ENCODE measurements at regions not wholly inside any gene's neighbourhood (a gene's known extent, or its start where the extent isn't known, plus 50 kb on each side); places are given as distances from the start of the nearest gene placed in this dataset.

GRCh38 chr5:68161156-68161555, 54.4 kb upstream of the PIK3R1 start:
- no peak for DNase-seq

- DNase-seq, result no peak
Observed at GRCh38 chr5:68159224-68159951, 56.2 kb upstream of the PIK3R1 start.

DNA sequence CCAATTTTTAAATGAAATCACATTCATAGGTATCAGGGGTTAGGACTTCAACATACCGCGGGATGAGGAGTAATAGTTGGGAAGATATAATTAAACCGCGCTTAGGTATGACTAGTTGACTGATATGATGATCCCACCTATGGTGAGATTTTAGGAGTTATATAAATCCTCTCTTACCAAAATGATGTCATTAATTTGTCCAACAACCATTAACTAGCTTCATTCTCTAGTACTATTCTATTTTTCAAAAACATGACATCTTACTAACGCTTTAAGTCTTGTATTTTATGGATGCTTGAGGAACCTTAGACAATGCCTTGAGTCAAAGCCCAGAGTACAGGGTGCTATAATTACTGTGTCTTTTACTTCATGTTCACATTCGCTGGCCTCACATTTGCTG, 59.6 kb upstream of the PIK3R1 start:
- DNase-seq, result no peak

DNA sequence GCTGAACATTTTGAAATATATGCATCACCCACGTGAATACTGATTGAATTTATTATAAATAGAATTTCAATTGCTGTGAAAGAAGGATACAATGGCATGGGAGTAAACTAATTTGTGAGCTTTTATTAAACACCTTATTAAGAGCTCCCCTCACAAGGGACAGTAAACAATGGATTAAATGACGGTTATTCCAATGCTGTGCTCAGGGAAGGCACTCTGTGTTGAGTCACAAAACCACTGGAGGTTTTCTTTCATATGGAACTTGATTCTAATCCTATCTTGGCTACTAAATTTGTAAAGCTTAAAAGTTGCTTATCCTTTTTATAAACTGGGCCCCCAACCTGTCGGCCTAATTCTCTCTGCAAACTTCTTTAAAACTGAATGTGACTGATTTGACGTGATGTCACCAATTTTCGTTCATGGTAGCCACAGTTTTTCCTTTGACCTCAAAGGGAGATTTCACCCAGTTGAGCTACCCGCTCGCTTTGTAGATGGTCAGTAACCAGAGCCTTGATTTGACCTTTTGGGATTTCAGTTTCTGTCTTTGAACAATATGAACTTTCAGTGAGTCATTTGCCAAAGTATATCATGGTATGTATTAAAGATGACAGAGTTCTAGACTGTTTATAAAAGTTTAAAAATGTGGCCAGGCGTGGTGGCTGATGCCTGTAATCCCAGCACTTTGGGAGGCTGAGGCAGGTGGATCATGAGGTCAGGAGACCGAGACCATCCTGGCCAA, 61.3 kb upstream of the PIK3R1 start:
- no peak for DNase-seq

- DNase-seq, result no peak
Observed at GRCh38 chr5:68151812-68152211, 63.7 kb upstream of the PIK3R1 start.

DNA sequence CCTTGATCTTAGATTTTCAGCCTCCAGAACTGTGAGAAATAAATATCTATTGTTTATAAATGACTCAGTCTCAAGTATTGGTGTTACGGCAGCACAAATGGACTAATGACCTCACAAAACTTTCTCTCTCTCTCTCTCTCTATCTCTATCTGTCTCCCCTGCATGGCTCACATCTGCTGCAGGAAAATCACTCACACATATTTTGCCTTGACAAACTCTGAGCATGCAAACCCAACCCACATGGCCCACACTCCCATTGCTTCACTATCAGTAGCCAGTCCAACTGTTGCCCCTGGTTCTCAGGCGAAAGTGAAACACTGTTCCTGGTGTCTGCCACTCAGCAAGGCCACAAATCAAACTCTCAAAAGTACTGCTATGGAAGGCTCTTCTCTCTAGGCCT, 66.4 kb upstream of the PIK3R1 start:
- DNase-seq, result no peak

- no peak for DNase-seq
Observed at GRCh38 chr5:68148096-68148495, 67.5 kb upstream of the PIK3R1 start.

- DNase-seq, result no peak
Observed at GRCh38 chr5:68147659-68148058, 67.9 kb upstream of the PIK3R1 start.

DNA sequence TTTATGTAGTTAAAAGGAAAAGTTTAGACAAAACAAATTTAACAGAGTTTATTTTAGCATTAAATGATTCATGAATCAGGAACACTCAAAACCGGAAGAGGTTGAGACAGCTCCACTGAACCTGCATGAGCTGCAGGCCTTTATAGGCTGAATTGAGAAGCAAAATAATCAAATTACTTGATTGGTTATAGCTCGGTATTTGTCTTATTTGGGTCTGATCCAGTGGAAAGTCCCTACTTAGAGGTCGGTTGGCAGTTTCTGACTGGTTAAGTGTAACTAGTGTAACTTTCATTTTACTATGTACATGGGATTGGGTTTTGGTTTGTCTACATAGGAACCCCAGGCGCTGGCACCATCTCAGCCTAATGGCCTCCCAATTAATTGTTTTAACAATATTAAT, 74.1 kb upstream of the PIK3R1 start:
- DNase-seq, result no peak

DNA sequence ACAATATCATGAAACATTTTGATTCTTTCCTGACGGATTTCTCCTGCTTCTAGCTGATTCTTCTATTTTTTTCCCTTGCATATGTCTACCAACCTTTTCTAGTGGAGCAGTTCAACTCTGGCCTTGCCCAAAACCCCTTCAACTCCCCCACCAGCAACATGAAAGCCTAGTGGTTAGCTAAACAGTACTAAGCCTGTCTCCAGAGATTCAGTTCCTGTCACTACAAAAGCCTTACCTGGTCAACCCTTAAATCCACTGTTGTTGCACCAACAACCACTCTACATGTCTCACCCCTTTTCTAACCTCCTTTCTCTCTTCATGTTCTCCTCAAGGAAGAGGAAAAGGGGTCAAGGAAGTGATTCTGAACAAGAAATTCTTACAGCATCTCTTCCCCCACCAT, 74.8 kb upstream of the PIK3R1 start:
- no peak for DNase-seq

- DNase-seq, result no peak
Observed at GRCh38 chr5:68139611-68140441, 75.7 kb upstream of the PIK3R1 start.

GRCh38 chr5:68137511-68138140, 77.9 kb upstream of the PIK3R1 start:
- DNase-seq, result no peak

DNA sequence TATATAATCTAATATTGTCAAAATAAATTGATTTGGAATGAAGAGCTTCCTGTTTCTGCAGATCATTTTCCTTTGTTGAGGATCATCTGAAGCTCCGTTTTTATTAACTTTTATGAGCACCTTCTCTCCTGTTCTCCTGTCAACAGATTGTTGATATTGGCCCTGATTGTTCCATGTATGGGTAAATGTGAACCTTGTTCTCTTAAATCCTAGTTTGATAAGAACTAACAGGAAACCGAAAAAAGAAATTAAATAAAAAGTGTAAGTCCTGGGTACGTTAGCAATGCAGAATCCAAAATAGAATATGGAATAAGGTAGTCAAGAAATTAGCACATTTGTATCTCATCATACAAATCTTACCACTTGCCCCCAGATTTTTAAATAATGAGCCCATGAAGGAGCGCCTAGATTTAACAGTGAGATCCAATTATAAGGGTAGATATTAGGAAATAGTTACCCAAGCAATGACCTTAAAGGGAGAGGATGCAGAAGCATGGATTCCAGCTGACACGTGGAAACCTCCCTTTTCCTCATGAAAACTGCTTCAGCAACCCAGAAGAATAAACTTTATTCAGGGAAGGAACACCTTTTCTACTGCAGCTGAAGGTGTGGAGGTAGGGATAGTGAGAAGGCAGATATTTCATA, 80.8 kb upstream of the PIK3R1 start:
- no peak for DNase-seq

DNA sequence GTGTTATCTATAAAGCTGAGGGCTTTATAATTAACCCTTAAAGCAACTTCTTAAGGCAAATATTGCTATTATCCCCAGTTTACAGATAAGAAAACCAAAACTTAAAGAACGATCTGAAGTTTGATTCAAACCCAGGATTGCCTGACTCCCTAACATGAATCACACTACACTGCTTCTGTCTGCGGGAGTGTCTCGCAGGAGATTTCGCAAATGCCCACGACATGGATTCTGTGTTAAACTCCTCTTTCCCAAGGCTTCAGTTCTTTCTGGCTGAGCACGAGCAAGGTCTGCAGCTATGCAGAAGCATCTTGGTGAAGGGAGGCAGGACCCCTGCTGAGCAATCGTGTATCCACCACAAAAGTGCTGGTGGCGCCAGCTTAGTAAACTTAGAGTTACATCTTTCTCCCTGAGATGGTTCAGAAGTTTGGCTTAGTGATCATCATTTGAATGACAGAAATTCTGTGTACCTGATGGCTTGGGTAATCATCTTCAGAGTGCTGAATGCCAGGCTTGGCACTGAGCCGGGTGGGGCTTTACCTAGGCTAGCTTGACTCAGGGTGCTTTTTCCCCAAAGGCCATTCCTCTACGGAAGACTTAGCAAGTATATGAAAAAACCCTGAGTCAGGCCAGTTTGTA, 81.4 kb upstream of the PIK3R1 start:
- DNase-seq, result no peak

- no peak for DNase-seq
Observed at GRCh38 chr5:68130253-68130652, 85.3 kb upstream of the PIK3R1 start.

GRCh38 chr5:68129364-68129763, 86.2 kb upstream of the PIK3R1 start:
- DNase-seq, result no peak

- DNase-seq, result no peak
Observed at GRCh38 chr5:68126886-68127285, 88.7 kb upstream of the PIK3R1 start.

DNA sequence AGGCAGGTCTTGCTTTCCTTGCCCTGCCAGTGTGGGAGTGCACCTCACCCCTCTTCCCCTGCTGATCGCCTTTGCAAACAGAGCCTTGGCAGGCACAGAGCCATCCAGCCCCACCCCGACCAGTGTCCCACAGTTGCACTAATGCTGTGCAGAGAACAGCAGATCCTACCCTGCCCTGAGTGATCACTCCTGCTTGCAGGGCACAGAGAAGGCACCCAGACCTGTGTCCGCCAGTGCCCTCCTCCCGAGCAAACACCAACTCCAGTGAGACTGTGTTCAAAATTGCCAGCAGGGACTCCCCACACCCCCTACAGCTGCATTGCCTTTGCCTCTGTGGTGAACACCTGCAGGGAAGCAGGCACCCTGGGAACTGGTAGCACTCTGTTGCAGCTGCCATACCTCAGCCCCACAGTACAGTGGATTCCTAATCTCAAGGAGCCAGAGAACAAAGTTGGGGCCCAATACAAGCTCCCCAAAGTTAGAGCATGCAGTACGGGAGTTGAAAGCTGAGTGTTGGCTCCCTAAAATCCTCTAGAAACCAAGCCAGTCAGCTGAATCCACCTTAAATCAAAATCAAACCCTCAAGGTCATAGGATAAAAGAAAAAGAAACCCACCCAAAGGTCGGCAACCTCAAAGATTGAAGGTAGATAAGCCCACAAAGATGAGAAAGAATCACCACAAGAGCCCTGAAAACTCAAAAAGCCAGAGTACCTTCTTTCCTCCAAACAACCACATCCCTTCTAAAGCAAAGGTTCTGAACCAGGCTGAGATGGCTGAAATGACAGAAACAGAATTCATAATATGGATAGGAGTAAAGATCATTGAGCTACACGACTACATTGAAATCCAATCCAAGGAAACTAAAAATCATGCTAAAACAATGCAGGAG, 92.9 kb upstream of the PIK3R1 start:
- no peak for DNase-seq

- no peak for DNase-seq
Observed at GRCh38 chr5:68116868-68117411, 98.6 kb upstream of the PIK3R1 start.

GRCh38 chr5:68116408-68116807, 99.1 kb upstream of the PIK3R1 start:
- no peak for DNase-seq

DNA sequence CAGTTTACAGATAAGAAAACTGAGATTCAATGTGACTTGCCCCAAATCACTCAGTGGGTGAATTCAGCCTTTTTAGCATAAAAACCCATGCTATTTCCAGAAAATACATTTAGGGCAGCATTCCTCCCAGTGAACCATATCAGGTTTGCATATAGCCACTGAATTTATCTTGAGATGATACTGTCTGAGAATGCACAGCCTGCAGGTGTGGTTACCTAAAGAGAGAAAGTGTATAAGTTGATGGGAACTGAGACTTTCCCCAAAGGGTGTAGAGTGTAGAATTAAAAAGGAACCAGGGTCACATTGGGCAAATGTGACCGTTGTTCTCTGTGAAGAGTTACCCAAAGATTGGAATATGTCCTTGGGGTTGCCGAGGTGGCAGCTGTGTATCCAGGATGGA, 100.0 kb upstream of the PIK3R1 start:
- no peak for DNase-seq
